ENCODE measurements at regions not wholly inside any gene's neighbourhood (a gene's known extent, or its start where the extent isn't known, plus 50 kb on each side); places are given as distances from the start of the nearest gene placed in this dataset.

DNA sequence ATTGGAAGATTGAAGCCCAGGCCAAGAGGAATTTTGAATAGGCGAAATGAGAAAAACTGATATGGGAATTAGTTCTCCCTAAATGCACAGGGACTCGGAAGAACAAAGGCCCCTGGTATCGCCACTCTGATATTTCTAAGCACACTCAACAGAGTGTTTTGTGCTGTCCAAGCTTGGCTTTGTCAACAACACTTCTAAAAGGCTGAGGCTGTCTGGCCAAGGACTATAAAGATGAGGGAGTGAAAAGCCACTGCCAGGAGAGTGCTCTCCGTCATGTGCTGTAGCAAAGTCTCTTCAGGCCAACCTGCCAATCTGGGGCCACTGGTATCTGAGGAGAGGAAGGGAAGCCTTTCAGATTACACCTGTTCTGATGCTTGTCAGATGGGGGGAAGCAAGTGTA is 611.2 kb upstream of the PIK3C3 start:
- TF ChIP-seq POLR2A (IDR thresholded peaks at IDR 0.05) = no peak
- TF ChIP-seq, protein P1, sequence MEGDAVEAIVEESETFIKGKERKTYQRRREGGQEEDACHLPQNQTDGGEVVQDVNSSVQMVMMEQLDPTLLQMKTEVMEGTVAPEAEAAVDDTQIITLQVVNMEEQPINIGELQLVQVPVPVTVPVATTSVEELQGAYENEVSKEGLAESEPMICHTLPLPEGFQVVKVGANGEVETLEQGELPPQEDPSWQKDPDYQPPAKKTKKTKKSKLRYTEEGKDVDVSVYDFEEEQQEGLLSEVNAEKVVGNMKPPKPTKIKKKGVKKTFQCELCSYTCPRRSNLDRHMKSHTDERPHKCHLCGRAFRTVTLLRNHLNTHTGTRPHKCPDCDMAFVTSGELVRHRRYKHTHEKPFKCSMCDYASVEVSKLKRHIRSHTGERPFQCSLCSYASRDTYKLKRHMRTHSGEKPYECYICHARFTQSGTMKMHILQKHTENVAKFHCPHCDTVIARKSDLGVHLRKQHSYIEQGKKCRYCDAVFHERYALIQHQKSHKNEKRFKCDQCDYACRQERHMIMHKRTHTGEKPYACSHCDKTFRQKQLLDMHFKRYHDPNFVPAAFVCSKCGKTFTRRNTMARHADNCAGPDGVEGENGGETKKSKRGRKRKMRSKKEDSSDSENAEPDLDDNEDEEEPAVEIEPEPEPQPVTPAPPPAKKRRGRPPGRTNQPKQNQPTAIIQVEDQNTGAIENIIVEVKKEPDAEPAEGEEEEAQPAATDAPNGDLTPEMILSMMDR (IDR thresholded peaks at IDR 0.05) = no peak
- no peak for TF ChIP-seq EP300 (IDR thresholded peaks at IDR 0.05)
- no peak for TF ChIP-seq POLR2AphosphoS5 (IDR thresholded peaks at IDR 0.05)
